Raji (cell line): ENCODE measurements at regions not wholly inside any gene's neighbourhood (a gene's known extent, or its start where the extent isn't known, plus 50 kb on each side); places are given as distances from the start of the nearest gene placed in this dataset.

ENCODE experiments used
- POLR2A ChIP-seq: IDR thresholded peaks from 2 replicates; pipeline ENCODE4 v1.6.1; 2011; ENCODE audit warnings: low read depth, low read length, control low read depth; ENCODE audit not compliant: insufficient read depth

DNA sequence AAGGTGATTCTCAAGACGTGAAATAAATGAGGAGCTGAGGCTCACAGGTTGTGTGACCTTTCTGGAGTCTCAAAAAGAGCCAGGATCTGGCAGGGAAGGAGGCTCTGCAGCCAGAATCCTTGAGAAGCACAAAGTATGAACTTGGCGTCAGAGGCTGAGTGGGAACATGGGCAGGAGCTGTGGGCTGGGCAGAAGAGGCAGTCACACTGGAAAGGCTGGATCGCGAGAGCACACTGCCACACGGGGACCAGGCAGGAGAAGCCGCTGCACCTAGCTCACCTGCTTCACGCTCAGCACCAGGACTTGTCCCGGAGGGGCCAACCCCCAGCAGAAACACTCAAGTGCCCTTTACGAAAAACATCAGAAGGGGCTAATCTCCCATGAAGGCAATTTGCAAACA, 535.0 kb downstream of the TNS3 start:
- TF ChIP-seq POLR2A = no peak

GRCh38 chr7:47045207-47046051, 536.5 kb downstream of the TNS3 start:
- TF ChIP-seq POLR2A = no peak

DNA sequence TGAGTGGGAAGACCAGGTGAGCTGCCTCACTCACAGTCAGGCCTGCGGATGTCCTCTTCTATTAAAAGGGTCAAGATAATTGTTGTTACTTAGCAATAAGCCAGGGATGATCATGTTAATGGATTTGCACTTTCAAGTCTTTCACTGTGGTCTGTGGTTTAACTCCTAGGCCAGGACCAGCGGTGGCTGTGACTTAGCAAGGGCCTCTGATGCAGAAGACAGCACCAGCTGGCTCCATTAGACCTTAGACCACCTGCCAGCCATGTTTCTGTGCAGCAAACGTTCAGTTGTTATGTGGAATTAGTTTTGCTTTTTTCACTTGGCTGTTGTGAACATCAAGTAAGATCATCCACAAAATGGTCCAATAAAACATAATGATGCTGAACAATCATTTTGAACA, 537.3 kb downstream of the TNS3 start:
- TF ChIP-seq POLR2A = no peak

DNA sequence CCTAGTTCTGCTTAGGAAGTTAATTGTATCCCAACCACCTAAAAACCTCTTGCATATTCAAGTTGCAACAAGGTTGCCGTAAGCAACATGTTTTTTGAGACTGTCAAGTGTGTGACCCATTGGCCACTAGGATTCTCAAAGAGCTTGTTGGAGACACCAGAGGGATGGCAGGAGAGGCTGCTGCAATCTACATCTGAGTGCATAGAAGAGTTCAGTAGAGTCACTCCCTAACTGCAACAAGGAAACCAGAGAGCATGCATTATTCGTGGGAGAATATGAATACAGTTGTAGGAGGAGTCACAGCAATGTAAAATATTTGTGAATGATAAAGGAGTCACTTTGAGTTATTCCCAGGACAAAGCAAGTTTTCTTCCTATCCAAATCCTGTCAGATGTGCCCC, 538.6 kb downstream of the TNS3 start:
- TF ChIP-seq POLR2A = no peak

DNA sequence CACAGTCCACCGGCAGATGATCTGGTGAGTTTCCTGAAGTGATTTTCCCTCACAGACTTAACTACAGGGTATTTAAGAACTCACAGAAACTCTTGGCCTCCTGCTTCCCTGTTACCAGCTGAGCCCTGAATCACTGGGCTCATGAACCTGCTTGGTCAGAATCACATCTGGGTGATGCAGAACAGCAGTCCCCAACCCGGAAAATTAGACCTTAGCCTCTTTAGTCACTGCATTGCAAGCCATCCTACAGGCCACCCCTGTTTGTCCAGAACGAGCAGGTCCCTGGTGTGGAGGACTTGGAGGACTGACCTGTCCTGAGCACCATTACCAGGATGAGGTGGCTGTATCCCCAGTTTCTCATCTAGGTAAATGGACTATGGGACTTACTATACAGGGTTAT, 539.2 kb downstream of the TNS3 start:
- TF ChIP-seq POLR2A = no peak

GRCh38 chr7:47040795-47041347, 541.0 kb downstream of the TNS3 start:
- no peak for TF ChIP-seq POLR2A

- no peak for TF ChIP-seq POLR2A
Observed at GRCh38 chr7:47039904-47040303, 542.0 kb downstream of the TNS3 start.

GRCh38 chr7:47039089-47039648, 542.7 kb downstream of the TNS3 start:
- no peak for TF ChIP-seq POLR2A

DNA sequence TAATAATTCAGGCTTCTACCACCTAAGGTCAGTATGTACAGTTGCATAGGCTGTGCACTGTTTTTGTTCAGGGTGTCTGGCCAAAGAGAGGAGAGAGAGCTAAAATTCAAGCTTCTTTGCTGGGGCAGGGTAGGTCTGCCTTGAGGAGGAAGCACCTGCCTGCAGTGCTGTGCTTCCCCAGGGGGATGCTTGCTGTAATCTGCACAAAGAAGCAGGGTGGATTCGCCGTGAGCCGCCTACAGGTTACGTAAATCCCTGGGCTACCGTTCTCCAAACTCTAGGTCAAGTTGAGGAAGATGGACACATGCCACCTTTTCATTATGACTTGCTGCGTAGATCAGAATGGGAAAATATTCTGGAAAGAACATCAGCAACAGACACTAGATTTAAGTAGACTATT, 543.3 kb downstream of the TNS3 start:
- TF ChIP-seq POLR2A = no peak

DNA sequence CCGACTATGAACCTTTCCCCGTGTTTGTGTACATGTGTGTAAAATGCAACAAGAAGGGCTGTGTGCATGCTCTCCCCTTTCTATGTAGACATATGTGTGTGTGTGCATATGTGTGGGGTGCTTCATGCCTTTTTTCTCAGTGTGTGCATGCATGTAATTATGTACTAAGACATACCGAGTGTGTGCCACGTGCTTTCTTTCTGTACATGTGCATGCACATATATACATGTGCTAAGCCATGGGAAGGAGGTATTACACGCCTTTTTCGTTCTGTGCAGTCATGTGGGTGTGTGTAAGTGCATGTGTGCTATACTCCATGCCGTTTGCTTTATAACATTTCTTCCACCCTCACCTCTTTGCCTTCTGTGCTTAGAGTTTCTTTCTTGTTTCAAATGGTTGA, 544.3 kb downstream of the TNS3 start:
- TF ChIP-seq POLR2A = no peak

- no peak for TF ChIP-seq POLR2A
Observed at GRCh38 chr7:47036909-47037308, 545.0 kb downstream of the TNS3 start.

DNA sequence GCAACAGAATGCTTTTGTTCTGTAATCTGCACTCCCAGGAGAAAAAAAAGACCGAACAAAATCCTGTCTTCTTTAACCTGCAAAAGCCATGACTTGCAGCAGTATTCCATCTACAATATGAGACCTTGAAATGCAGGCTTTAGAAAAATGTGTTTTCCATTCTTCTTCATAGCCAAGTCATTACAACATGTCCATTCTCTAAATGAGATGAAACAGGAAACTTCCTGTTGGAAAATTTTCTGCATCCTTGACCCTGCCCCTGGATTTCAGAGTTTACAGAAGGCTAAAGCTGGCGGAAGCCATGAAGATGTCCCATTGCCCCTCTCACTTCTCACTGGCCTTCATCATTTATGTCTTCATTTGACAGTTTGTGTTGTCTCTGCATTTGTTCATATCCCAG, 546.4 kb downstream of the TNS3 start:
- TF ChIP-seq POLR2A = no peak

GRCh38 chr7:47034180-47034579, 547.7 kb downstream of the TNS3 start:
- TF ChIP-seq POLR2A = no peak

GRCh38 chr7:47032536-47032908, 549.4 kb downstream of the TNS3 start:
- no peak for TF ChIP-seq POLR2A

DNA sequence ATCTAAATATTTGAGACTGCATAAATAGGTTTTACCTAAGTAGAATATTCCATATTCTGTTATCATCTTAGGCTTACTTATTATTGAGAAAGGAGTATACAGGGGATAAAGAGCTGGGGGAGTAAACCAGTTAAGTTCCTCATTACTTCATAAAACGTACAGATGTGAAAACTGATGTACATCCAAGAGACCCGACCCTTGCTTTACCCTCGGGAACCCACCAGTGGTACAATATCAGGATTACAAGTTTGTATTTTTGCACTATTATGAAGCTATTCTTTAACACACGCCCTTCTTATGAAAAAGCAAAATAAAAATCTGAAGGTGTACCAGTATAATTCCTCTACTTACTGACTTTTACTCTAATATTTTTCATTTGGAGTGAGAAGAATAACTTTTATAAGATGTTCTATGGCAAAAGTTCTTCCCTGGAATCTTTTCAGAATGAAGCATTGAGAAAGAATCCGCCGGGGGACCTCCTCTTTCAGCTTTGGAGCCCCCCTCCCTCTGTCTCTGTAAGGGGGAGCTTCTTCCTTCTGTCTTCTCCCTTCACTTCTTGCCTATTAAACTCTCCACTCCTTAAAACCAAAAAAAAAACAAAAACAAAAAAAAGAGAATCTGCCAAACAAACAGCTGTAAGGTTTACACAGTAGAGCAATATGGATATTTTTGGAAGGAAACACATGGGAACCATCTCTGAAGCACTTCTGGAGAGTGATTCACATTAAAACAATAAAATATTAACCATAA, 550.0 kb downstream of the TNS3 start:
- no peak for TF ChIP-seq POLR2A

GRCh38 chr7:47028284-47028683, 553.6 kb downstream of the TNS3 start:
- no peak for TF ChIP-seq POLR2A

DNA sequence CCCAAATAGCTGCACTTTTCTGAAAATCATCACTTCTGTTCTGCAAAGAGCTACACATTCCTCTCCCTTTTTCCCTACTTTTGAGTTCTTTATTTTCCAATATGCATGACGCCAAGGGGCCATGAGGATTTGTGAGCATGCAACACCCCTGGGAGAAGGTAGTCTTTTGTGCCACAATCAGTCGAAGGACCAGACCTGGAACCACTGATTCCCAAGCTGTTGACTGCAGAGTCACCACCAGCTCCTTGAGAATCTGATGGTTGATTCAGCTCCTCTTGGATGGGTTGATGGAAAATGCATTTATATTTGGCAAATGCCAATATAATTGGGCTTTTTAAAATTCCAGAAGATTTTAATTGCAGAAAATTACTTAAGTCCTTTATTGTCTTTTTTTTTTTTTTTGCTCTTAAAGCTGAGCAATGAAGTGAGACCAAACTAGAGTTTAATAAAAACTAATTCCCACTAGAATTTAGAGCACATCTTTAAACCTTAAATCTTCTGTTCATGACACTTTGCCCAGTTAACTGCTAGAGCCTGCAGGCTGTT, 554.1 kb downstream of the TNS3 start:
- no peak for TF ChIP-seq POLR2A
